Panc1 (cell line): ENCODE measurements at regions not wholly inside any gene's neighbourhood (a gene's known extent, or its start where the extent isn't known, plus 50 kb on each side); places are given as distances from the start of the nearest gene placed in this dataset.

Experiments
- ATAC-seq: fragments of 200-7000 bp; cut with Tn5 transposase; 2 replicates; pipeline ENCODE4 v1.9.1; 2020; ENCODE audit warnings: mild to moderate bottlenecking, moderate library complexity
- BruUV-seq: library from RNA; stranded (reverse); fragments of 400-500 nt; replicated peaks from 2 replicates; lab custom pipeline; 2021; lab: Mats Ljungman, UMichigan
- CTCF ChIA-PET: fragments of 300-600 bp; sonication (Branson Sonifier 250); formaldehyde crosslinking; loops from one replicate; lab custom pipeline; 2022; ENCODE audit warnings: antibody characterized with exemption; lab: Charles Lee
- POLR2A ChIA-PET: fragments of 300-600 bp; sonication (Branson Sonifier 250); formaldehyde crosslinking; loops from one replicate; lab custom pipeline; 2022; ENCODE audit warnings: antibody characterized with exemption; lab: Charles Lee
- DNase-seq: peaks from one replicate; pipeline ENCODE4 v3.0.0-alpha.2; 2010; ENCODE audit warnings: low read depth, low spot score
- H3K27ac ChIP-seq: 2 replicates; pipeline ENCODE4 v1.5.1; 2011; ENCODE audit warnings: mild to moderate bottlenecking, low read length, inconsistent platforms
- H3K27me3 ChIP-seq: fragments of 200-500 bp; sonication (Bioruptor generic); 2 replicates; pipeline ENCODE4 v1.6.0; 2014; ENCODE audit warnings: low read length, inconsistent platforms; ENCODE audit not compliant: control insufficient read depth, insufficient read depth
- H3K36me3 ChIP-seq: fragments of 200-500 bp; sonication (Bioruptor generic); 2 replicates; pipeline ENCODE4 v1.5.1; 2014; ENCODE audit warnings: inconsistent platforms, mild to moderate bottlenecking, low read length, moderate library complexity; ENCODE audit not compliant: control insufficient read depth, insufficient read depth
- H3K4me1 ChIP-seq: 2 replicates; pipeline ENCODE4 v1.5.1; 2011; ENCODE audit warnings: inconsistent platforms, mild to moderate bottlenecking, low read length, moderate library complexity; ENCODE audit not compliant: control insufficient read depth, insufficient read depth
- H3K4me3 ChIP-seq, 2 experiments: 2 replicates each; pipeline ENCODE4 v1.5.1; 2011 to 2012; ENCODE audit warnings: low read depth in 2 of 2, low read length in 2 of 2, mild to moderate bottlenecking in 2 of 2, inconsistent platforms in 1 of 2, moderate library complexity in 1 of 2
- H3K9me3 ChIP-seq: fragments of 200-500 bp; sonication (Bioruptor generic); 2 replicates; pipeline ENCODE4 v1.5.1; 2014; ENCODE audit warnings: low read depth, mild to moderate bottlenecking, inconsistent platforms, low read length, moderate library complexity; ENCODE audit not compliant: control insufficient read depth, insufficient read depth
- POLR2AphosphoS5 ChIP-seq: IDR thresholded peaks from 2 replicates; pipeline ENCODE4 v1.6.1; 2012; ENCODE audit warnings: mild to moderate bottlenecking, low read depth, low read length, moderate library complexity
- SIN3A ChIP-seq: IDR thresholded peaks from 2 replicates; pipeline ENCODE4 v1.6.1; 2012; ENCODE audit warnings: low read depth, mild to moderate bottlenecking, low read length, moderate library complexity, borderline replicate concordance; ENCODE audit not compliant: insufficient read depth
- TCF7L2 ChIP-seq: IDR thresholded peaks from 2 replicates; pipeline ENCODE4 v1.6.1; 2011; ENCODE audit warnings: mild to moderate bottlenecking, low read depth, low read length, inconsistent platforms
- in situ Hi-C: cut with HindIII; loops from 2 replicates; pipeline ENCODE4 v1.10.0; 2016; ENCODE audit warnings: low sequenced_read_pairs, low pct_unique_long_range_greater_than_20kb
- intact Hi-C: fragments of 100-400 bp; cut with micrococcal nuclease; formaldehyde crosslinking; loops from one replicate; pipeline ENCODE4 v1.10.0; 2022; ENCODE audit not compliant: unreplicated experiment
- TF ChIP-seq, protein P1 (sequence below): fragments of 450-650 bp; IDR thresholded peaks from 2 replicates; pipeline ENCODE4 v1.5.1; 2017; ENCODE audit warnings: mild to moderate bottlenecking
- TF ChIP-seq, protein P2 (sequence below), 2 experiments: IDR thresholded peaks; 2 replicates each; pipeline ENCODE4 v1.6.1; 2011 to 2012; ENCODE audit warnings: low read depth in 2 of 2, control low read depth in 1 of 2, low read length in 1 of 2, mild to moderate bottlenecking in 1 of 2, moderate library complexity in 1 of 2; ENCODE audit not compliant: insufficient read depth in 1 of 2

DNA sequence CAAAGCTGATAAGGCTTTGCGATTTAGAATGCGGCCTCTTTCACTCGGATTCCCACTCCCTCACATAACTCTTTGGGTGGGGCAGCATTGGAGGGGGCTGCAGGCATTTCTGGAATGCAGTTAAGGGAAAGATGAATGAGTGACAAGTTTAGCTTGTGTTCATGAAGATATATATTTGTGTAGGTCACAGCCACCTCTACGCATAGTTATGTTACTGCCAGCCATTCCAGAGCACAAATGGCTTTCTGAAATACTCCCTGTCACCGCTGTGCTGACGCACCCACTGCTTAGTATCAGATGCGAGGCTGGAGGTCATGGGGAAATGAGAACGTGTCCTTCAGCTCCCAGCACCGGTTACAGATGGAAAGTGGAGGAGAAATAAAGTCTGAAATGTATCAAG is 54.1 kb upstream of the ATP1A1 start:
- Histone ChIP-seq H3K36me3 (no peaks in the 10 kb centered on the region), H3K27ac (no peak overlapping the region), H3K4me3 (no peak overlapping the region), H3K4me1 (no peaks in the 10 kb centered on the region), H3K9me3 (no peaks in the 10 kb centered on the region), H3K27me3 (no peaks in the 10 kb centered on the region)
- intact Hi-C loops (no loop called here), in situ Hi-C loops (no loop called here)
- ChIA-PET POLR2A (no interaction called here), CTCF (no interaction called here)
- no TSS peak for BruUV-seq
- DNase-seq (no peak), ATAC-seq (no peak)
- TF ChIP-seq TCF7L2 = no peak
- TF ChIP-seq, protein P1, sequence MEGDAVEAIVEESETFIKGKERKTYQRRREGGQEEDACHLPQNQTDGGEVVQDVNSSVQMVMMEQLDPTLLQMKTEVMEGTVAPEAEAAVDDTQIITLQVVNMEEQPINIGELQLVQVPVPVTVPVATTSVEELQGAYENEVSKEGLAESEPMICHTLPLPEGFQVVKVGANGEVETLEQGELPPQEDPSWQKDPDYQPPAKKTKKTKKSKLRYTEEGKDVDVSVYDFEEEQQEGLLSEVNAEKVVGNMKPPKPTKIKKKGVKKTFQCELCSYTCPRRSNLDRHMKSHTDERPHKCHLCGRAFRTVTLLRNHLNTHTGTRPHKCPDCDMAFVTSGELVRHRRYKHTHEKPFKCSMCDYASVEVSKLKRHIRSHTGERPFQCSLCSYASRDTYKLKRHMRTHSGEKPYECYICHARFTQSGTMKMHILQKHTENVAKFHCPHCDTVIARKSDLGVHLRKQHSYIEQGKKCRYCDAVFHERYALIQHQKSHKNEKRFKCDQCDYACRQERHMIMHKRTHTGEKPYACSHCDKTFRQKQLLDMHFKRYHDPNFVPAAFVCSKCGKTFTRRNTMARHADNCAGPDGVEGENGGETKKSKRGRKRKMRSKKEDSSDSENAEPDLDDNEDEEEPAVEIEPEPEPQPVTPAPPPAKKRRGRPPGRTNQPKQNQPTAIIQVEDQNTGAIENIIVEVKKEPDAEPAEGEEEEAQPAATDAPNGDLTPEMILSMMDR = no peak
- TF ChIP-seq, protein P2, sequence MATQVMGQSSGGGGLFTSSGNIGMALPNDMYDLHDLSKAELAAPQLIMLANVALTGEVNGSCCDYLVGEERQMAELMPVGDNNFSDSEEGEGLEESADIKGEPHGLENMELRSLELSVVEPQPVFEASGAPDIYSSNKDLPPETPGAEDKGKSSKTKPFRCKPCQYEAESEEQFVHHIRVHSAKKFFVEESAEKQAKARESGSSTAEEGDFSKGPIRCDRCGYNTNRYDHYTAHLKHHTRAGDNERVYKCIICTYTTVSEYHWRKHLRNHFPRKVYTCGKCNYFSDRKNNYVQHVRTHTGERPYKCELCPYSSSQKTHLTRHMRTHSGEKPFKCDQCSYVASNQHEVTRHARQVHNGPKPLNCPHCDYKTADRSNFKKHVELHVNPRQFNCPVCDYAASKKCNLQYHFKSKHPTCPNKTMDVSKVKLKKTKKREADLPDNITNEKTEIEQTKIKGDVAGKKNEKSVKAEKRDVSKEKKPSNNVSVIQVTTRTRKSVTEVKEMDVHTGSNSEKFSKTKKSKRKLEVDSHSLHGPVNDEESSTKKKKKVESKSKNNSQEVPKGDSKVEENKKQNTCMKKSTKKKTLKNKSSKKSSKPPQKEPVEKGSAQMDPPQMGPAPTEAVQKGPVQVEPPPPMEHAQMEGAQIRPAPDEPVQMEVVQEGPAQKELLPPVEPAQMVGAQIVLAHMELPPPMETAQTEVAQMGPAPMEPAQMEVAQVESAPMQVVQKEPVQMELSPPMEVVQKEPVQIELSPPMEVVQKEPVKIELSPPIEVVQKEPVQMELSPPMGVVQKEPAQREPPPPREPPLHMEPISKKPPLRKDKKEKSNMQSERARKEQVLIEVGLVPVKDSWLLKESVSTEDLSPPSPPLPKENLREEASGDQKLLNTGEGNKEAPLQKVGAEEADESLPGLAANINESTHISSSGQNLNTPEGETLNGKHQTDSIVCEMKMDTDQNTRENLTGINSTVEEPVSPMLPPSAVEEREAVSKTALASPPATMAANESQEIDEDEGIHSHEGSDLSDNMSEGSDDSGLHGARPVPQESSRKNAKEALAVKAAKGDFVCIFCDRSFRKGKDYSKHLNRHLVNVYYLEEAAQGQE (IDR thresholded peaks at IDR 0.05; ENCODE audit: insufficient read depth in 1 of 2, low read depth in 2 of 2, low read length in 1 of 2) = no peak

DNA sequence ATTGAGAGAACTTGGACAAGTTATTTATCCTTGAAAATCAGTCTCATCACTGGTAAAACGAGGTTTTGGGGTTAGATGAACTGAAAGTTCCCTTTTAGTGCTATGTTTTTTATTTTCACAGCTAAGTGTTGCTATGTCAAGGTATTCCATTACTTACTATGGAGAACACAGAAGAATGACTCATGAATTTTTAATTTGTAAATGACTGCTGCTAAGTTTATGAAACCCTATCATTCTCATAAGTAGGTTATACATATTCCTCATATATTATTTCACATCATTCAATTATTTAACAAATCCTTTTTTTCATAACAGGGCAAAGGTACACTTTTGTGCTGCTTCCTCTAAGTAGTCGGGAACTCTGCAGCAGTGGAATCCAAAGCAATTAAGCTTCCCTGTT is 52.2 kb upstream of the ATP1A1 start:
- BruUV-seq = no TSS peak
- DNase-seq (no peak), ATAC-seq (no peak)
- ChIA-PET CTCF (no interaction called here), POLR2A (interaction anchor here (0.7 kb wide), 1 partner anchor 10 kb away, joined by 4 read pairs; no protein-coding TSS in a partner anchor)
- Histone ChIP-seq H3K4me1 (no peaks in the 10 kb centered on the region), H3K27me3 (no peaks in the 10 kb centered on the region), H3K36me3 (no peaks in the 10 kb centered on the region), H3K27ac (no peak overlapping the region), H3K4me3 (no peak overlapping the region), H3K9me3 (no peaks in the 10 kb centered on the region)
- in situ Hi-C loops = no loop called here
- TF ChIP-seq, protein P2 (IDR thresholded peaks at IDR 0.05; ENCODE audit: insufficient read depth in 1 of 2, low read depth in 2 of 2, low read length in 1 of 2) = no peak
- no peak for TF ChIP-seq TCF7L2
- no peak for TF ChIP-seq POLR2AphosphoS5
- TF ChIP-seq, protein P1 = no peak
- no peak for TF ChIP-seq SIN3A
- intact Hi-C loops = no loop called here
